ENCODE measurements at regions not wholly inside any gene's neighbourhood (a gene's known extent, or its start where the extent isn't known, plus 50 kb on each side); places are given as distances from the start of the nearest gene placed in this dataset.

DNA sequence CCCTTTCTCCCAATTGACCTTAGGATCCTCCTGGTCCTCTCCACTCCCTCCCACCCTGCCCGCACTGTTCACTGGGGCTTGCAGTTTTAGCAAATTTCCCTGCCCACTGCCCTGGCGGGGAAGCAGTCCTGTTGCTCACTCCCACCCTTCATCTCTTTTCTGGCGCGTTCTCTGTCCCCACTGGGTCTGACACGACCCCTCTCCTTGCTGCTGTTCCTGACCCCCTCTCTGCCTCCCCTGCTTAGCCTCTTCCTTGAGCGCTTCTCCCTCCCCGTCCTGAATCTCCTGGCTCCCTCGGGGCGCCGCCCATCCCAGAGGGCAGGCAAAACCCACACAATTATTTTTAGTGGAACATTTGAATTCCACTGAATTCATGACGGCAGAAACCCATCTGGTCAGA is 1796.4 kb downstream of the TP53TG3F start:
- TF ChIP-seq, protein P1, sequence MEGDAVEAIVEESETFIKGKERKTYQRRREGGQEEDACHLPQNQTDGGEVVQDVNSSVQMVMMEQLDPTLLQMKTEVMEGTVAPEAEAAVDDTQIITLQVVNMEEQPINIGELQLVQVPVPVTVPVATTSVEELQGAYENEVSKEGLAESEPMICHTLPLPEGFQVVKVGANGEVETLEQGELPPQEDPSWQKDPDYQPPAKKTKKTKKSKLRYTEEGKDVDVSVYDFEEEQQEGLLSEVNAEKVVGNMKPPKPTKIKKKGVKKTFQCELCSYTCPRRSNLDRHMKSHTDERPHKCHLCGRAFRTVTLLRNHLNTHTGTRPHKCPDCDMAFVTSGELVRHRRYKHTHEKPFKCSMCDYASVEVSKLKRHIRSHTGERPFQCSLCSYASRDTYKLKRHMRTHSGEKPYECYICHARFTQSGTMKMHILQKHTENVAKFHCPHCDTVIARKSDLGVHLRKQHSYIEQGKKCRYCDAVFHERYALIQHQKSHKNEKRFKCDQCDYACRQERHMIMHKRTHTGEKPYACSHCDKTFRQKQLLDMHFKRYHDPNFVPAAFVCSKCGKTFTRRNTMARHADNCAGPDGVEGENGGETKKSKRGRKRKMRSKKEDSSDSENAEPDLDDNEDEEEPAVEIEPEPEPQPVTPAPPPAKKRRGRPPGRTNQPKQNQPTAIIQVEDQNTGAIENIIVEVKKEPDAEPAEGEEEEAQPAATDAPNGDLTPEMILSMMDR (IDR thresholded peaks at IDR 0.05; ENCODE audit: low read depth, low read length): no peak
- TF ChIP-seq MYC (IDR thresholded peaks at IDR 0.05; ENCODE audit: low read depth, low read length) (no peak), POLR2A (IDR thresholded peaks at IDR 0.05; ENCODE audit: extremely low read depth, insufficient read length) (no peak), MAX (IDR thresholded peaks at IDR 0.05; ENCODE audit: low read depth, low read length) (no peak)
- no peak overlapping the region for H3K4me3 ChIP-seq (ENCODE audit: low read depth, low read length)
- DNase-seq (ENCODE audit: low read depth): no peak

DNA sequence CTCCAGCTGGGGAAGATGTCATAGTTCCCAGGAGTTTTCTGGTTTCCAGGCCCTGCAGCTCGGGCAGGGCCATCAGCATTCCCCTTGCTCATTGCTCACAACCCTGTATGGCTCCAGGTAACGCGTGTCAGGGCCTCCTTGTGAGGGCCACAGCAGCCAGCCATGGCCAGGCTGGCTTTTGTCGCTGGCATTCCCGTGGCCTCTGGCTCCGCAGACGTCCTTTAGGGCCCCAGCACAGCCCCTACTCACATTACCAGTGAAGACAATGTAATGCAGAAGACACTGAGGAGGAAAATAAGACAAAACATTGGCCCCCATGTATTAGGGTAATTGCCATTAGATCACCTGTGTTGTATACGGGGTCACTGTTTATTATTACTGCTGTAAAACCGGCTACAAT is 1799.0 kb downstream of the TP53TG3F start:
- DNase-seq (ENCODE audit: low read depth): no peak
- TF ChIP-seq, protein P1 (IDR thresholded peaks at IDR 0.05; ENCODE audit: low read depth, low read length): no peak
- TF ChIP-seq MAX (IDR thresholded peaks at IDR 0.05; ENCODE audit: low read depth, low read length): no peak
- no peak for TF ChIP-seq MYC (IDR thresholded peaks at IDR 0.05; ENCODE audit: low read depth, low read length)
- no peak for TF ChIP-seq POLR2A (IDR thresholded peaks at IDR 0.05; ENCODE audit: extremely low read depth, insufficient read length)
- no peak overlapping the region for H3K4me3 ChIP-seq (ENCODE audit: low read depth, low read length)

- no peak for DNase-seq (ENCODE audit: low read depth)
- TF ChIP-seq POLR2A (IDR thresholded peaks at IDR 0.05; ENCODE audit: extremely low read depth, insufficient read length): no peak
- TF ChIP-seq MAX (IDR thresholded peaks at IDR 0.05; ENCODE audit: low read depth, low read length): no peak
- TF ChIP-seq MYC (IDR thresholded peaks at IDR 0.05; ENCODE audit: low read depth, low read length): no peak
- TF ChIP-seq, protein P1 (IDR thresholded peaks at IDR 0.05; ENCODE audit: low read depth, low read length): no peak
- H3K4me3 ChIP-seq (ENCODE audit: low read depth, low read length): no peak overlapping the region
These were observed 1836.4 kb downstream of the TP53TG3F start for GRCh38 chr16:35295856-35296255.

DNA sequence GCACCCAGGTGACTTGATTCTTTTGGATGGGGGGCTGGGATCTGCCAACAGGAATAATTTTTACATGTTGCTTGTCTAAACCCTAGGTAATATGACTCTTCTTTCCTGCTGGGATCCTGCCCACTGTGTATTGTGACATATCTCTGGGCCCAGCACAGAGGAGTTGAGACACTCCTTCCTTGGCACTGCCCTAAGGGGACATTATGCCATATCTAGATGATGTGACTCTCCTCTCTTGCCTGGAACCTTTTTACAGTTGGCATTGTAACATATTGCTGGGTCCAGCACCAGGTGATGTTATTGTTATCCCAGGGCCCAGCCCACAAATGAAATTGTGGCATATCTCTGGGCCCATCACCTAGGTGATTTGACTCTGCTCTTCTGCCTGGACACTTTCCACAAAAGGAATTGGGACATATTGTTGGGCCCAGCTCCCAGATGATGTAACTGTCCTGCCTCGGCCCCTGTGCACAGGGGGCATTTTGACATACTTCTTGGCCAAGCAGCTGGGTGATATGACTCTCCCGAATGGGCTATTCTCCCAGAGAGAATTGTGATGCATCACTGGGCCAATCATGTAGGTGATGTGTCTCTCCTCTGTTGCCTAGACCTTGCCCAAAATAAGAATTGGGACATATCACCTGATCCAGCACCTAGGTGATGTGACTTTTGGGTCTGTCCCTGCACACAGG is 1837.7 kb downstream of the TP53TG3F start:
- no peak overlapping the region for H3K4me3 ChIP-seq (ENCODE audit: low read depth, low read length)
- TF ChIP-seq MAX (IDR thresholded peaks at IDR 0.05; ENCODE audit: low read depth, low read length) (no peak), MYC (IDR thresholded peaks at IDR 0.05; ENCODE audit: low read depth, low read length) (no peak)
- DNase-seq (ENCODE audit: low read depth): no peak

GRCh38 chr16:35298460-35299243 is 1839.2 kb downstream of the TP53TG3F start:
- peak; percentile 15 for DNase-seq (ENCODE audit: low read depth)
- no peak overlapping the region for H3K4me3 ChIP-seq (ENCODE audit: low read depth, low read length)
- no peak for TF ChIP-seq POLR2A (IDR thresholded peaks at IDR 0.05; ENCODE audit: extremely low read depth, insufficient read length)
- TF ChIP-seq, protein P1 (IDR thresholded peaks at IDR 0.05; ENCODE audit: low read depth, low read length): no peak
- TF ChIP-seq MYC (IDR thresholded peaks at IDR 0.05; ENCODE audit: low read depth, low read length): no peak
- no peak for TF ChIP-seq MAX (IDR thresholded peaks at IDR 0.05; ENCODE audit: low read depth, low read length)

- no peak for TF ChIP-seq POLR2A (IDR thresholded peaks at IDR 0.05; ENCODE audit: extremely low read depth, insufficient read length)
- TF ChIP-seq, protein P1 (IDR thresholded peaks at IDR 0.05; ENCODE audit: low read depth, low read length): peak; percentile 29
- DNase-seq (ENCODE audit: low read depth): no peak
- no peak overlapping the region for H3K4me3 ChIP-seq (ENCODE audit: low read depth, low read length)
These were observed 1843.4 kb downstream of the TP53TG3F start for GRCh38 chr16:35302859-35303258.

All from NB4 (cell line).